CD4-positive, alpha-beta T cell treated with Interleukin-17A for 4 hours (primary cell): ENCODE measurements at regions not wholly inside any gene's neighbourhood (a gene's known extent, or its start where the extent isn't known, plus 50 kb on each side); places are given as distances from the start of the nearest gene placed in this dataset.
"Not testable (repeated sequence)": the region's sequence is repeated elsewhere in the genome, so short reads cannot be mapped to it uniquely, and the experiment has no call there.

ENCODE experiments used
- DNase-seq: peaks from one replicate; pipeline ENCODE4 v3.0.0-alpha.2; 2020; ENCODE audit warnings: mixed read lengths

DNA sequence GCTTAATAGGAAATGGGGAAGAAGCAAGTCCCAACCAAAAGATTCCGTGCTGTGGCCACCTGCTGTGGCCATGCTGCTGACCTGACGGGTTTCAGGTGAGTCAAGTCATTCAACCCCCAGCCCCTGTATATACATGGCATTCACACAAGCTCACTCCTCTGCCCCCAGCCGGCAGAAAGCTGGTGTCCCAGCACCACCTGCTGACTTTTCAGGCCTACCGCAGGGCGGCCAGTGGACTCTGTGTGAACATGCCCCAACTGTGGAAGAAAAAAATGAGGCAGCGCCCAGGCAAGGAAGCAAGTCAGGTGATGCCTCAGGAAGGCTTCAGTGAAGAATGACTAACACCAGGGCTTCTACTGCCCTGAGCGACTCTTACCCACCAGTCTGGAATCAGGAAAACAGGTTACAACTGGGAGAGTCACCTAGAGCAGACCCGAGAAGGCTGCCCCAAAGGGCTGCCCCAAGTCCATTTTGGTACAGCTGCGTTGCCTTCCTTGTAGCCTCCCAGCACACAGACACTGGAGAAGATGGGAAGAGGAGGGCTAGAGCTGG lies 536.5 kb downstream of the TP53TG3F start:
- not testable (repeated sequence) for DNase-seq

DNA sequence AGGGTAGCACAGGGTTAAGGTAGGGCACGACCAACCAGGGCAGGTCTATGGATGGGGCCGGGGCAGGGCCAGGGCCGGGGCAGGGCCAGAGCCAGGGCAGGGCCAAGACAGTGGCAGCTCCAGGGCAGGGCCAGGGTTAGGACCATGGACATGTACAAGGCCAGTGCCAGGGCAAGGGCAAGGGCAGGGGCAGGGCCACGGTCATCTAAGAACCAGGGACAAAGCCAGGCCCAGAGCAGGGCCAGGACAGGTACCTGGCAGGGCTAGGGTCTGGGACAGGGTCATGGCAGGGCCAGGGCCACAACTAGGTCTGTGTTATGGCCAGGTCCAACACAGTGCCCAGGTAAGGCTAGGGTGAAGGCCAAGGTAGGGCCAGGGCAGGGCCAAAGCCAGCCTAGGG lies 541.8 kb downstream of the TP53TG3F start:
- not testable (repeated sequence) for DNase-seq

DNA sequence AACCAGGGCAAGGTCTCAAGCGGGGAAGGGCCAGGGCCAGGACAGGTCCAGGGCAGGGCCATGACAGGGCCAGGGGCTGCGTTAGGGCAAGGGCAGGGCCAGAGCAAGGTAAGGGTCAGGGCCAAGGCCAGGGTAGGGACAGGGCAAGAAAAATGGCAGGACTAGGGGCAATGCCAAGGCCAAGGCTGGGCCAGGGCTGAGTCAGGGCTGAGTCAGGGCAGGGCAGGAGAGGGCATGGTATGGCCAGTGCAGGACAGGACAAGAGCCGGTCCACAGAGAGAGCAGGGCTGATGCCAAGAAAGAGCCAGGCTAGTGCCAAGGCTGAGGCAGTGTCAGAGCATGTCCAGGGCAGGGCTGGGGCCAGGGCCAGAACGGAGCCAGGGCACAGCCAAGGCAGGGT lies 542.5 kb downstream of the TP53TG3F start:
- not testable (repeated sequence) for DNase-seq

DNA sequence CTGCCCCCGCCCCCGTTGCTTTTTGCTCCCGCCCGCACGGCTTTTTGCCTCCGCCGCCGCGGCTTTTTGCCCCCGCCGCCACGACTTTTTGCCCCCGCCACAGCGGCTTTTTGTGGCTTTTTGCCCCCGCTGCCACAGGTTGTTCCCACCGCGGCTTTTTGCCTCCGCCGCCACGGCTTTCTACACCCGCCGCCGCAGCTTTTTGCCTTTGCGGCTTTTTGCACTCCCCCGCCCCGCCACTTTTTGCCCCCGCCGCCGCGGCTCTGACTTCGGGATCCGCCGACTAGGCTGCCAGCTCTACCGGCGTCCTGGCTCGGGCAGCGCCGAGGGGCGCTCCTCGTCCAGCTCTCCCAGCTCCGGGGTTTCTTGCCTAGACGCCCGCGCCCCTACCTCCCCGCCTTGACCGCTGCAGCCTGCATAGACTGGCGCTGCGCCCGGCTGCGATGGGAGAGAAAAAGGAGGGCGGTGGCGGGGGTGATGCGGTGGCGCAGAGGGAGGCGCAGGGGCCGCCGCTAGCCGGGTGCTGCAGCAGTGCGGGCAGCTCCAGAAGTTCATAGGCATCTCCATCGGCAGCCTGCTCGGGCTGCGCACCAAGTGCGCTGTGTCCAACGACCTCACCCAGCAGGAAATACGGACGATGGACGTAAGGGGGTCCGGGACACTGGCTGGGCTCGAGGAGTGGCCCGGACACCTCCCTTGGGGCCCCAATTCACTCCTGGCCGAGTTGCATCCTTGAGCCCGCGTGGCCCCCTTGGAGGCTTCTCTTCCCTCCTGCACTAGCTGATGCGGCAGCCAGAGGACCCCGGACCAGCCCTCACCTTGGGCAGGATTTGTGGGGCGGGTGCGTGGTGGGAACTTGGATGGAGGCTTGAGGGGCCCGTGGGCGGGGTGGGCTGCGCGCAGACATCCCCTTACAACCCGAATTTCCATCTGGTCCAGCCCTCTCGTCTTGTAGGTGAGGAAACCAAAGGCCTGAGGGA lies 555.7 kb downstream of the TP53TG3F start:
- DNase-seq, result not testable (repeated sequence)

DNA sequence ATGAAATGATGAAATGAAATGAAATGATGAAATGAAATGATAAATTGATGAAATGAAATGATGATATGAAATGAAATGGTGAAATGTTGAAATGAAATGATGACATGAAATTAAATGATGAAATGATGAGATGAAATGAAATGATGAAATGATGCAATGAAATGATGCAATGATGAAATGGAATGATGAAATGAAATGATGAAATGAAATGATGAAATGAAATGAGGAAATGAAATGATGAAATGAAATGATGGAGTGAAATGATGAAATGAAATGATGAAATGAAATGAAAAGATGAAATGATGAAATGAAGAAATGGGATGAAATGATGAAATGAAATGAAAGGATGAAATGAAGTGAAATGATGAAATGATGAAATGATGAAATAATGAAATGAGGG lies 558.9 kb downstream of the TP53TG3F start:
- not testable (repeated sequence) for DNase-seq

DNA sequence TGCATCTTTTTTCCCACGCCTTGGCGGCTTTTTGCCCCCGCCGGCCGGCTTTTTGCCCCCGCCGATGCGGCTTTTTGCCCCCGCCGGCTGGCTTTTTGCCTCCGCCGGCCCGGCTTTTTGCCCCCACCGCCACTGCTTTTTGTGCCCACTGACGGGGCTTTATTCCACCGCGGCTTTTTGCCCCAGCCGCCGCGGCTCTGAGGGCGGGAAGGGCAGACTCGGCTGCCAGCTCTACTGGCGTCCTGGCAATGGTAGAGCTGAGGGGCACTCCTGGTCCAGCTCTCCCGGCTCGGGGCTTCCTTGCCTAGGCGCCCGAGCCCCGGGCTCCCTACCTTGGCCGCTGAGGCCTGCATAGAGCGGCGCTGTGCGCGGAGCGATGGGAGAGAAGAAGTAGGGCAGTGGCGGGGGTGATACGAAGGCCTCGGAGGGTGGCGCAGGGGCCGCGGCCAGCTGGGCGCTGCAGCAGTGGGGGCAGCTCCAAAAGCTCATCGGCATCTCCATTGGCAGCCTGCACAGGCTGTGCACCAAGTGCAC lies 591.4 kb downstream of the TP53TG3F start:
- DNase-seq, result no peak

DNA sequence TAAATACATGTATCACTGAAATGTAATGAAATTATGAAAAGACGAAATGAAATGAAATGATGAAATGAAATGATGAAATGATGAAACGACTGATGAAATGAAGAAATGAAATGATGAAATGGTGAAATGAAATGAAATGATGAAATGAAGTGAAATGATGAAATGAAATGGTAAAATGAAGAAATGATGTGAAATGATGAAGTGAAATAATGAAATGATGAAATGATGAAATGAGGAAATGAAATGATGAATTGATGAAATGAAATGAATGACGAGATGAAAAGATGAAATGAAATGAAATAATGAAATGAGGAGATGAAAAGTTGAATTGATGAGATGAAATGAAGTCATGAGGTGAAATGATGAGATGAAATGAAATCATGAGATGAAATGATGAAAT lies 594.7 kb downstream of the TP53TG3F start:
- no peak for DNase-seq

DNA sequence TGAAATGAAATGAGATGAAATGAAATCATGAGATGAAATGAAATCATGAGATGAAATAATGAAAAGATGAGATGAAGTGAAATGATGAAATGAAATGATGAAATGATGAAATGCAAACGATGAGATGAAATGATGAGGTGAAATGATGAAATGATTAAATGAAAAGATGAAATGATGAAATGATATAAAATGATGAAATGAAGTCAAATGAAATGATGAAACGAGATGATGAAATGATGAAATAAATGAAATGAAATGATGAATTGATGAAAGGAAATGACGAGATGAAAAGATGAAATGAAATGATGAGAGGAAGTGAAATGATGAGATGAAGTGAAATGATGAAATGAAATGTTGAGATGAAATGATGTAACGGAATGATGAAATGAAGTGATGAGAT lies 595.6 kb downstream of the TP53TG3F start:
- no peak for DNase-seq

DNA sequence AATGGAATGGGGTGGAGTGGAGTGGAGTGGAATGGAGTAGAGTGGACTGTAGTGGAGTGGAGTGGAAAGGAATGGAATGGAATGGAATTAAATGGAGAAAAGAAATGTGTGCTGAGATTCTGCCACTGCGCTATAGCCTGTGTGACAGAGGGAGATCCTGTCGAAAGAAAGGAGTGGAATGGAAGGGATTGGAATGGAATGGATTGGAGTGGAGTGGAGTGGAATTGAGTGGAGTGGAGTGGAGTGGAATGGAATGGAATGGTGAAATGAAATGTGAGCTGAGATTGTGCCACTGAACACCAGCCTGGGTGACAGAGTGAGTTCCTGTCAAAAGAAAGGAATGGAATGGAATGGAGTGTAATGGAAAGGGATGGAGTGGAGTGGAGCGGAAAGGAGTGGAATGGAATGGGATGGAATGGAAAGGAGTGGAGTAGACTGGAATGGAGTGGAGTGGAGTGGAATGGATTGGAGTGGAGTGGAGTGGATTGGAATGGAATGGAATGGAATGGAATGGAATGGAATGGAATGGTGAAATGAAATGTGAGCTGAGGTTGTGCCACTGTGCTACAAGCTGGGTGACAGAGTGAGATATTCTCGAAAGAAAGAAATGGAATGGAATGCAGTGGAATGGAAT lies 603.3 kb downstream of the TP53TG3F start:
- DNase-seq, result not testable (repeated sequence)

DNA sequence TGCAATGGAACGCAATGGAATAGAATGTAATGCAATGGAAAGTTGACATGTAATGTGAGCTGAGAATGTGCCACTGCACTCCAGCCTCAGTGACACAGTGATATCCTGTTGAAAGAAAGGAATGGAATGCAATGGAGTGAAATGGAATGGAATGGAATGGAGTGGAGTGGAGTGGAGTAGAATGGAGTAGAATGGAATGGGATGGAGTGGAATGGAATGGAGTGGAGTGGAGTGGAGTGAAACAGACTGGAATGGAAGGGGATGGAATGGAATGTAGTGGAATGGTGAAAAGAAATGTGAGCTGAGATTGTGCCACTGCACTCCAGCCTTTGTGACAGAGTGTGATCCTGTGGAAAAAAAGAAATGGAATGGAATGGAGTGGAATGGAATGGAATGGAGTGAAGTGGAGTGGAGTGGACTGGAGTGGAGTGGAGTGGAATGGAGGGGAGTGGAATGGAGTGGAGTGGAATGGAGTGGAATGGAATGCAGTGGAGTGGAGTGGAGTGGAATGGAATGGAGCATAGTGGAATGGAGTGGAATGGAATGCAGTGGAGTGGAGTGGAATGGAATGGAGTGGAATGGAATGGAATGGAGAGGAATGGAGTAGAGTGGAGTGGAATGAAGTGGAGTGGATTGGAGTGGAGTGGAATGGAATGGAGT lies 604.2 kb downstream of the TP53TG3F start:
- not testable (repeated sequence) for DNase-seq

DNA sequence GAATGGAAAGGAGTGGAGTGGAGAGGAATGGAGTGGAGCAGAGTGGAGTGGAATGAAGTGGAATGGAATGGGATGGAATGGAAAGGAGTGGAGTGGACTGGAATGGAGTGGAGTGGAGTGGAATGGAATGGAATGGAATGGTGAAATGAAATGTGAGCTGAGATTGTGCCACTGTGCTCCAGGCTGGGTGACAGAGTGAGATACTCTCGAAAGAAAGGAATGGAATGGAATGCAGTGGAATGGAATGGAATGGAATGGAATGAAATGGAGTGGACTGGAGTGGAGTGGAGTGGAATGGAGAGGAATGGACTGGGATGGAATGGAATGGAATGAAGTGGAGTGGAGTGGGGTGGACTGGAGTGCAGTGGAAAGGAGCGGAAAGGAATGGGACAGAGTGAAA lies 605.2 kb downstream of the TP53TG3F start:
- not testable (repeated sequence) for DNase-seq

DNA sequence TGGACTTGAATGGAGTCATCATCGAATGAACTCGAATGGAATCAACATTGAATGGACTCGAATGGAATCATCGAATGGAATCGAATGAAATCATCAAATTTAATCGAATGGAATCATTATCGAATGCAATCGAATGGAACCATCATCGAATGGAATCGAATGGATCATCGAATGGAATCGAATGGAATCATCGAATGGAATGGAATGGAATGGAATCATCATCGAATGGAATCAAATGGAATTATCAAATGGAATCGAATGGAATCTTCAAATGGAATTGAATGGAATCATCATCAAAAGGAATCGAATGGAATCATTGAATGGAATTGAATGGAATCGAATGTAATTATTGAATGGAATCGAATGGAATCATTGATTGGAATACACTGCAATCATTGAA lies 610.3 kb downstream of the TP53TG3F start:
- DNase-seq, result not testable (repeated sequence)

DNA sequence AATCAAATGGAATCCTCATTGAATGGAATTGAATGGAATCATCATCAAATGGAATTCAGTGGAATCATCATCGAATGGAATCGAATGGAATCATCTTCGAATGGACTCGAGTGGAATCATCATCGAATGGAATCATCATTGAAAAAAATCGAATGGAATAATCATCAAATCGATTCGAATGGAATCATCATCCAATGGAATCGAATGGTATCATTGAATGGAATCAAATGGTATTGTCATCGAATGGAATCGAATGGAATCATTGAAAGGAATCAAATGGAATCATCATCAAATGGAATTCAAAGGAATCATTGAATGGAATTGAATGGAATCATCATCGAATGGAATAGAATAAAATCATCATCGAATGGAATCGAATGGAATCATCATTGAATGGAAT lies 619.3 kb downstream of the TP53TG3F start:
- no peak for DNase-seq

DNA sequence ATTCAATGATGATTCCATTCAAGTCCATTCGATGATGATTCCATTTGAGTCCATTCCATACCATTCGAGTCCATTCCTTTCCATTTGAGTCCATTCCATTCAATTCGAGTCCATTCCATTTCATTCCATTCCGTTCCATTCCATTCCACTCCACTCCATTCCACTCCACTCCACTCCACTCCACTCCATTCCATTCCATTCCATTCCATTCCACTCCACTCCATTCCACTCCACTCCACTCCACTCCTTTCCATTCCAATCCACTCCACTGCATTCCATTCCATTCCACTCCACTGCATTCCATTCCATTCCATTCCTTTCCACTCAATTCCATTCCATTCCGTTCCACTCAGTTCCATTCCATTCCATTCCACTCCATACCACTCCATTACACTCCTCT lies 625.6 kb downstream of the TP53TG3F start:
- not testable (repeated sequence) for DNase-seq

DNA sequence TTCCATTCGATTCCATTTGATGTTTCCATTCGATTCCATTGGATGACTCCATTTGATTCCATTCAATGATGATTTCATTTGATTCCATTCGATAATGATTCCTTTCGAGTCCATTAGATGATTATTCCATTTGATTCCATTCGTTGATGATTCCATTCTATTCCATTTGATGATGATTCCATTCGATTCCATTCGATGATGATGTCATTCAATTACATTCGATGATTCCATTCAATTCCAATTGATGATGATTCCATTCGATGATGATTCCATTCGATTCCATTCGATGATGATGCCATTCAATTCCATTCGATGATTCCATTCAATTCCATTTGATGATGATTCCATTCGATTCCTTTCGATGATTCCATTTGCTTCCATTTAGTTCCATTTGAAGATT lies 635.6 kb downstream of the TP53TG3F start:
- not testable (repeated sequence) for DNase-seq

DNA sequence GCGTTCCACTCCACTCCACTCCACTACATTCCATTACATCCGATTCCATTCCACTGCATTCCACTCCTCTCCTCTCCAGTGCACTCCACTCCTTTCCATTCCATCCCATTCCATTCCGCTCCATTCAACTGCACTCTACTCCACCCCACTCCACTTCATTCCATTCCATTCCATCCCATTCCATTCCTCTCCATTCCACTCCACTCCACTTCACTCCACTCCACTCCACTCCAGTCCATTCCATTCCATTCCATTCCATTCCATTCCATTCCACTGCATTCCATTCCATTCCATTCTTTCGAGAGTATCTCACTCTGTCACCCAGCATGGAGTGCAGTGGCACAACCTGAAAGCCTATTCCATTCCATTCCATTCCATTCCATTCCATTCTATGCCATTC lies 637.5 kb downstream of the TP53TG3F start:
- not testable (repeated sequence) for DNase-seq

DNA sequence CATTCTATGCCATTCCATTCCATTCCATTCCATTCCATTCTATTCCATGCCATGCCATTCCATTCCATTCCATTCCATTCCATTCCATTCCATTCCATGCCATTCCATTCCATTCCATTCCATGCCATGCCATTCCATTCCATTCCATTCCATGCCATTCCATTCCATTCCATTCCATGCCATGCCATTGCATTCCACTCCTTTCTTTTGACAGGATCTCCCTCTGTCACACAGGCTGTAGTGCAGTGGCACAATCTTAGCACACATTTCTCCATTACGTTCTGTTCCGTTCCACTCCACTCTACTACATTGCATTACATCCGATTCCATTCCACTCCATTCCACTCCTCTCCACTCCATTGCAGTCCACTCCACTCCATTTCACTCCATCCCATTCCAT lies 637.9 kb downstream of the TP53TG3F start:
- not testable (repeated sequence) for DNase-seq

DNA sequence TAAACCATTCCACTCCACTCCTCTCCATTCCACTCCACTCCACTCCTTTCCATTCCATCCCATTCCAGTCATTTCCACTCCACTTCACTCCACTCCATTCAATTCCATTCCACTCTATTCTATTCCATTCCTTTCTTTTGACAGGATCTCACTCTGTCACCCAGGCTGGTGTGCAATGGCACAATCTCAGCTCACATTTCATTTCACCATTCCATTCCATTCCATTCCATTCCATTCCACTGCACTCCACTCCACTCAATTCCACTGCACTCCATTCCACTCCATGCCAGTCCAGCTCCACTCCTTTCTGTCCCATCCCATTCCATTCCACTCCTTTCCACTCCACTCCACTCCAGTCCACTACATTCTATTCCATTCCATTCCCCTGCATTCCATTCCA lies 638.6 kb downstream of the TP53TG3F start:
- DNase-seq, result not testable (repeated sequence)

DNA sequence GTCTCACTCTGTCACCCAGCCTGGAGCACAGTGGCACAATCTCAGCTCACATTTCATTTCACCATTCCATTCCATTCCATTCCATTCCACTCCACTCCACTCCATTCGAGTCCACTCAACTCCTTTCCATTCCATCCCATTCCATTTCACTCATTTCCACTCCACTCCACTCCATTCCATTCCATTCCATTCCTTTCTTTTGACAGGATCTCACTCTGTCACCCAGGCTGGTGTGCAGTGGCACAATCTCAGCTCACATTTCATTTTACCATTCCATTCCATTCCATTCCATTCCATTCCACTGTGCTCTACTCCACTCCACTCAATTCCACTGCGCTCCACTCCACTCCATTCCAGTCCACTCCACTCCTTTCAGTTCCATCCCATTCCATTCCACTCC lies 639.6 kb downstream of the TP53TG3F start:
- DNase-seq, result not testable (repeated sequence)
